GM12865 (cell line): ENCODE measurements at regions not wholly inside any gene's neighbourhood (a gene's known extent, or its start where the extent isn't known, plus 50 kb on each side); places are given as distances from the start of the nearest gene placed in this dataset.
"Not testable (repeated sequence)": the region's sequence is repeated elsewhere in the genome, so short reads cannot be mapped to it uniquely, and the experiment has no call there.

ENCODE experiments used
- DNase-seq: peaks from one replicate; pipeline ENCODE4 v3.0.0; 2010; ENCODE audit warnings: low read depth
- H3K4me3 ChIP-seq: 2 replicates; pipeline ENCODE4 v1.5.1; 2011; ENCODE audit warnings: mild to moderate bottlenecking, low read depth, low read length, control low read depth
- CTCF ChIP-seq: IDR thresholded peaks from 2 replicates; pipeline ENCODE4 v1.5.1; 2011; ENCODE audit warnings: low read length, control low read depth, low read depth, inconsistent platforms; ENCODE audit not compliant: insufficient read depth; ENCODE audit errors: missing control alignments

GRCh38 chr6:12636336-12636735 is 80.2 kb upstream of the PHACTR1 start:
- DNase-seq, result no peak
- H3K4me3 ChIP-seq, result no peak overlapping the region
- peak; percentile 5 for TF ChIP-seq CTCF

GRCh38 chr6:12637960-12638641 is 78.5 kb upstream of the PHACTR1 start:
- H3K4me3 ChIP-seq, result no peak overlapping the region
- DNase-seq, result peak; percentile 65
- peak; percentile 74 for TF ChIP-seq CTCF

GRCh38 chr6:12640438-12640837 is 76.1 kb upstream of the PHACTR1 start:
- no peak for TF ChIP-seq CTCF
- H3K4me3 ChIP-seq, result no peak overlapping the region
- DNase-seq, result no peak

GRCh38 chr6:12641785-12642184 is 74.8 kb upstream of the PHACTR1 start:
- not testable (repeated sequence) for H3K4me3 ChIP-seq, DNase-seq

- H3K4me3 ChIP-seq, result no peak overlapping the region
- DNase-seq, result no peak
- TF ChIP-seq CTCF, result no peak
Observed at GRCh38 chr6:12645941-12646340, 70.6 kb upstream of the PHACTR1 start.

GRCh38 chr6:12648171-12648570 is 68.4 kb upstream of the PHACTR1 start:
- H3K4me3 ChIP-seq, result no peak overlapping the region
- no peak for TF ChIP-seq CTCF
- no peak for DNase-seq

- no peak overlapping the region for H3K4me3 ChIP-seq
- DNase-seq, result no peak
- TF ChIP-seq CTCF, result no peak
Observed at GRCh38 chr6:12649325-12649724, 67.2 kb upstream of the PHACTR1 start.
